ENCODE measurements at regions not wholly inside any gene's neighbourhood (a gene's known extent, or its start where the extent isn't known, plus 50 kb on each side); places are given as distances from the start of the nearest gene placed in this dataset.

DNA sequence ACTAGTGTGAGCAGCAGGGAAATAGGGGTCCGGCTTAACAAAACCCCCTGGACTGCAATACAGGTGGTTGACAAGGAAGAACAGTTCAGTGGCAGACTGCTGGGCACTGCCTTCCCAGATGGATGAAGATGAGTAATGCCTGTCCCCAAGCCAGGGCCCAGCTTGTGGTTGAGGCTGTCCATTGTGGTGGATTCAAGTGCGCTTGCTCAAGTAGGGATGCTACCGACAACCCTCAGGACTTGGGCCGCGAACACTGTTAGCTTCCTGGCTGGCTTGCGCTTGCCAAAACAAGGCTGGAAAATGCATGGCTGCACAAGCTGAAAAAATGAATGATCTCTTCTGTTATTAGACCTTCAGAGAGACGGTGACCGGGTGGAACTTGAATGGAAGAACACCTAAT, 116.1 kb upstream of the ACBD5 start:
- TF ChIP-seq, protein P1, sequence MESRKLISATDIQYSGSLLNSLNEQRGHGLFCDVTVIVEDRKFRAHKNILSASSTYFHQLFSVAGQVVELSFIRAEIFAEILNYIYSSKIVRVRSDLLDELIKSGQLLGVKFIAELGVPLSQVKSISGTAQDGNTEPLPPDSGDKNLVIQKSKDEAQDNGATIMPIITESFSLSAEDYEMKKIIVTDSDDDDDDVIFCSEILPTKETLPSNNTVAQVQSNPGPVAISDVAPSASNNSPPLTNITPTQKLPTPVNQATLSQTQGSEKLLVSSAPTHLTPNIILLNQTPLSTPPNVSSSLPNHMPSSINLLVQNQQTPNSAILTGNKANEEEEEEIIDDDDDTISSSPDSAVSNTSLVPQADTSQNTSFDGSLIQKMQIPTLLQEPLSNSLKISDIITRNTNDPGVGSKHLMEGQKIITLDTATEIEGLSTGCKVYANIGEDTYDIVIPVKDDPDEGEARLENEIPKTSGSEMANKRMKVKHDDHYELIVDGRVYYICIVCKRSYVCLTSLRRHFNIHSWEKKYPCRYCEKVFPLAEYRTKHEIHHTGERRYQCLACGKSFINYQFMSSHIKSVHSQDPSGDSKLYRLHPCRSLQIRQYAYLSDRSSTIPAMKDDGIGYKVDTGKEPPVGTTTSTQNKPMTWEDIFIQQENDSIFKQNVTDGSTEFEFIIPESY (IDR thresholded peaks at IDR 0.05): no peak
- TF ChIP-seq, protein P2, sequence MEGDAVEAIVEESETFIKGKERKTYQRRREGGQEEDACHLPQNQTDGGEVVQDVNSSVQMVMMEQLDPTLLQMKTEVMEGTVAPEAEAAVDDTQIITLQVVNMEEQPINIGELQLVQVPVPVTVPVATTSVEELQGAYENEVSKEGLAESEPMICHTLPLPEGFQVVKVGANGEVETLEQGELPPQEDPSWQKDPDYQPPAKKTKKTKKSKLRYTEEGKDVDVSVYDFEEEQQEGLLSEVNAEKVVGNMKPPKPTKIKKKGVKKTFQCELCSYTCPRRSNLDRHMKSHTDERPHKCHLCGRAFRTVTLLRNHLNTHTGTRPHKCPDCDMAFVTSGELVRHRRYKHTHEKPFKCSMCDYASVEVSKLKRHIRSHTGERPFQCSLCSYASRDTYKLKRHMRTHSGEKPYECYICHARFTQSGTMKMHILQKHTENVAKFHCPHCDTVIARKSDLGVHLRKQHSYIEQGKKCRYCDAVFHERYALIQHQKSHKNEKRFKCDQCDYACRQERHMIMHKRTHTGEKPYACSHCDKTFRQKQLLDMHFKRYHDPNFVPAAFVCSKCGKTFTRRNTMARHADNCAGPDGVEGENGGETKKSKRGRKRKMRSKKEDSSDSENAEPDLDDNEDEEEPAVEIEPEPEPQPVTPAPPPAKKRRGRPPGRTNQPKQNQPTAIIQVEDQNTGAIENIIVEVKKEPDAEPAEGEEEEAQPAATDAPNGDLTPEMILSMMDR (IDR thresholded peaks at IDR 0.05 in 2 of 3, conservative IDR thresholded peaks at IDR 0.05 in 1 of 3; ENCODE audit: control insufficient read depth in 2 of 3, extremely low read depth in 1 of 3, insufficient read depth in 1 of 3, low read depth in 3 of 3, low read length in 3 of 3): no peak
